Endothelial cell of umbilical vein (primary cell): ENCODE measurements at regions not wholly inside any gene's neighbourhood (a gene's known extent, or its start where the extent isn't known, plus 50 kb on each side); places are given as distances from the start of the nearest gene placed in this dataset.

ENCODE experiments used
- BruUV-seq: library from RNA; stranded (reverse); fragments of 400-500 nt; replicated peaks from 2 replicates; lab custom pipeline; 2021; lab: Mats Ljungman, UMichigan
- CTCF ChIA-PET: fragments of 300-600, 350-600 bp; sonication (Branson Sonifier 250); formaldehyde crosslinking; loops from one replicate; lab custom pipeline; 2021; ENCODE audit warnings: antibody characterized with exemption, inconsistent platforms; lab: Charles Lee
- POLR2A ChIA-PET: fragments of 300-600, 350-600 bp; sonication (Branson Sonifier 250); formaldehyde crosslinking; loops from one replicate; lab custom pipeline; 2021; ENCODE audit warnings: antibody characterized with exemption, inconsistent platforms; lab: Charles Lee
- DNase-seq: peaks from one replicate; pipeline ENCODE4 v3.0.0-alpha.2; 2011; ENCODE audit warnings: low read depth, low spot score
- FAIRE-seq: peaks from 2 replicates; lab custom pipeline; 2011; peaks lifted over from hg19 to GRCh38; lab: Jason Lieb, UNC
- H2AFZ ChIP-seq: 2 replicates; pipeline ENCODE4 v1.6.0; 2012; ENCODE audit warnings: low read depth, low read length, control low read depth, inconsistent platforms
- H3K27ac ChIP-seq: 2 replicates; pipeline ENCODE4 v1.5.1; 2011; ENCODE audit warnings: low read depth, mild to moderate bottlenecking, control low read depth, low read length, moderate library complexity; ENCODE audit not compliant: insufficient read depth
- H3K27me3 ChIP-seq, 2 experiments: 2 replicates each; pipeline versions ENCODE4 v1.6.0 to v1.6.1; 2011; ENCODE audit warnings: low read length in 2 of 2, mixed read lengths in 1 of 2; ENCODE audit not compliant: control insufficient read depth in 2 of 2, insufficient read depth in 2 of 2
- H3K36me3 ChIP-seq, 2 experiments: 2 replicates in 1 of 2; 3 replicates in 1 of 2; pipeline ENCODE4 v1.5.1; 2011; ENCODE audit warnings: low read length in 2 of 2, mild to moderate bottlenecking in 1 of 2, moderate library complexity in 1 of 2; ENCODE audit not compliant: control insufficient read depth in 2 of 2, insufficient read depth in 2 of 2; ENCODE audit errors: extremely low read depth in 1 of 2
- H3K4me1 ChIP-seq: 3 replicates; pipeline ENCODE4 v1.5.1; 2011; ENCODE audit warnings: mild to moderate bottlenecking, low read length; ENCODE audit not compliant: control insufficient read depth, insufficient read depth; ENCODE audit errors: extremely low read depth
- H3K4me2 ChIP-seq: 2 replicates; pipeline ENCODE4 v1.6.1; 2011; ENCODE audit warnings: low read length, control low read depth, mixed read lengths; ENCODE audit not compliant: insufficient read depth
- H3K4me3 ChIP-seq, 3 experiments: fragments of 200-600 bp in 1 of 3; sonication (generic), shearing (Covaris generic) in 1 of 3; replicated peaks in 1 of 3; 2 replicates each; pipeline ENCODE4 v1.5.1; 2011 to 2016; ENCODE audit warnings: control low read depth in 3 of 3, low read length in 3 of 3, mild to moderate bottlenecking in 2 of 3, inconsistent platforms in 1 of 3, low read depth in 1 of 3, moderate library complexity in 1 of 3; ENCODE audit not compliant: insufficient read depth in 1 of 3
- H3K79me2 ChIP-seq: 2 replicates; pipeline ENCODE4 v1.6.0; 2012; ENCODE audit warnings: low read length, inconsistent platforms; ENCODE audit not compliant: control insufficient read depth, insufficient read depth
- H3K9ac ChIP-seq: replicated peaks from 2 replicates; pipeline ENCODE3; 2011; ENCODE audit warnings: low read length, control low read depth; ENCODE audit not compliant: insufficient read depth; ENCODE audit errors: extremely low read depth
- H3K9me1 ChIP-seq: replicated peaks from 3 replicates; pipeline ENCODE4 v1.6.0; 2011; ENCODE audit warnings: mild to moderate bottlenecking, low read length; ENCODE audit not compliant: control insufficient read depth, insufficient read depth; ENCODE audit errors: extremely low read depth
- H3K9me3 ChIP-seq: replicated peaks from 2 replicates; pipeline ENCODE4 v1.5.1; 2012; ENCODE audit warnings: low read length, inconsistent platforms; ENCODE audit not compliant: control insufficient read depth, insufficient read depth
- H4K20me1 ChIP-seq: replicated peaks from 2 replicates; pipeline ENCODE3; 2011; ENCODE audit warnings: mild to moderate bottlenecking, low read length; ENCODE audit not compliant: control insufficient read depth, insufficient read depth; ENCODE audit errors: extremely low read depth
- CTCF ChIP-seq, 2 donors: IDR thresholded peaks; 1 replicate in 1 of 2; 2 replicates in 1 of 2; pipeline ENCODE4 v1.5.1; 2011; ENCODE audit warnings: low read length in 2 of 2, mild to moderate bottlenecking in 2 of 2, moderate library complexity in 2 of 2, control low read depth in 1 of 2, inconsistent platforms in 1 of 2, low read depth in 1 of 2; ENCODE audit not compliant: insufficient read depth in 1 of 2; ENCODE audit errors: extremely low read depth in 1 of 2
- EZH2 ChIP-seq: IDR thresholded peaks from 2 replicates; pipeline ENCODE4 v1.6.1; 2012; ENCODE audit warnings: borderline replicate concordance, low read depth, mild to moderate bottlenecking, moderate library complexity, low read length, inconsistent platforms; ENCODE audit not compliant: severe bottlenecking
- JUN ChIP-seq: IDR thresholded peaks from 2 replicates; pipeline ENCODE4 v1.6.1; 2011; ENCODE audit warnings: borderline replicate concordance, low read depth; ENCODE audit not compliant: insufficient read length, insufficient read depth
- MAX ChIP-seq: IDR thresholded peaks from 2 replicates; pipeline ENCODE4 v1.6.1; 2011; ENCODE audit not compliant: insufficient read depth, insufficient read length
- dilution Hi-C: fragments of 300-500 bp; cut with MboI; formaldehyde crosslinking; loops from one replicate; pipeline ENCODE4 v1.15.0; 2019; ENCODE audit warnings: low sequenced_read_pairs; ENCODE audit not compliant: extremely low pct_ligation_motif_present
- intact Hi-C: fragments of 100-400 bp; cut with micrococcal nuclease; formaldehyde crosslinking; loops from one replicate; pipeline ENCODE4 v1.10.0; 2022

GRCh38 chr12:75923964-75924666 is 107.5 kb downstream of the PHLDA1 start:
- ChIA-PET POLR2A (no interaction called here), CTCF (interaction anchor here (1.2 kb wide), 1 partner anchor 13 kb away, joined by 3 read pairs; no protein-coding TSS in a partner anchor)
- DNase-seq (no peak), FAIRE-seq (no peak)
- TF ChIP-seq JUN (no peak), CTCF (IDR thresholded peaks at IDR 0.05; ENCODE audit: extremely low read depth in 1 of 2, insufficient read depth in 1 of 2, low read depth in 1 of 2, low read length in 2 of 2) (no peak), MAX (no peak), EZH2 (no peak)
- H3K27ac ChIP-seq, result no peak overlapping the region
- intact Hi-C loops, result no loop called here
- no TSS peak for BruUV-seq
- dilution Hi-C loops, result no loop called here
- H2AFZ ChIP-seq, result no peak overlapping the region
- H3K36me3 ChIP-seq, result no peaks in the 10 kb centered on the region
- no peak overlapping the region for H3K9ac ChIP-seq
- no peaks in the 10 kb centered on the region for H3K79me2 ChIP-seq
- peaks cover 0 to 2% of the 10 kb centered on the region in 2 experiments for H3K27me3 ChIP-seq
- no peak overlapping the region for H3K4me2 ChIP-seq
- H3K4me3 ChIP-seq, result no peak overlapping the region
- H3K9me1 ChIP-seq, result no peaks in the 10 kb centered on the region
- H3K9me3 ChIP-seq, result peaks cover 2% of the 10 kb centered on the region
- no peaks in the 10 kb centered on the region for H3K4me1 ChIP-seq
- no peaks in the 10 kb centered on the region for H4K20me1 ChIP-seq
